Uterus (tissue), 3 donors: ENCODE measurements at regions not wholly inside any gene's neighbourhood (a gene's known extent, or its start where the extent isn't known, plus 50 kb on each side); places are given as distances from the start of the nearest gene placed in this dataset.

ENCODE experiments used
- DNase-seq, 2 donors: peaks; one replicate each; pipeline ENCODE4 v3.0.0-alpha.2; 2019 to 2020
- H3K27ac ChIP-seq, 2 donors: fragments of 200-600 bp; sonication (generic); 1 replicate in 1 of 2; 2 replicates in 1 of 2; pipeline ENCODE4 v1.5.1; 2016 to 2018
- H3K27me3 ChIP-seq, 2 donors: fragments of 200-600 bp; sonication (generic); one replicate each; pipeline ENCODE4 v1.5.1; 2018 to 2019; ENCODE audit warnings: control low read depth in 1 of 2
- H3K36me3 ChIP-seq, 2 donors: fragments of 200-600 bp; sonication (generic); one replicate each; pipeline ENCODE4 v1.5.1; 2019; ENCODE audit warnings: control low read depth in 1 of 2
- H3K4me1 ChIP-seq, 2 donors: fragments of 200-600 bp; sonication (generic); one replicate each; pipeline ENCODE4 v1.5.1; 2018 to 2019; ENCODE audit warnings: control low read depth in 1 of 2
- H3K4me3 ChIP-seq, 2 donors: fragments of 200-600 bp; sonication (generic); 1 replicate in 1 of 2; 2 replicates in 1 of 2; pipeline ENCODE4 v1.5.1; 2018 to 2019; ENCODE audit warnings: mild to moderate bottlenecking in 1 of 2
- H3K9me3 ChIP-seq, 2 donors: fragments of 200-600 bp; sonication (generic); one replicate each; pipeline ENCODE4 v1.5.1; 2019; ENCODE audit warnings: control low read depth in 1 of 2
- CTCF ChIP-seq, 4 experiments: fragments of 200-600 bp in 2 of 4; fragments of 450-650 bp in 2 of 4; sonication (generic) in 2 of 4; IDR thresholded peaks; one replicate each; pipeline ENCODE4 v1.5.1; 2016 to 2019; ENCODE audit warnings: antibody characterized with exemption in 4 of 4, mild to moderate bottlenecking in 2 of 4, moderate library complexity in 1 of 4
- POLR2A ChIP-seq, 2 donors: fragments of 450-650 bp; IDR thresholded peaks; one replicate each; pipeline ENCODE4 v1.6.1; 2016; ENCODE audit warnings: antibody characterized with exemption in 2 of 2, mild to moderate bottlenecking in 1 of 2, moderate library complexity in 1 of 2
- intact Hi-C: fragments of 100-400 bp; cut with DNase I; formaldehyde crosslinking; loops from one replicate; pipeline ENCODE4 v1.15.1; 2023; ENCODE audit warnings: low total_unique reads
- donor health status: DM: yes; HTN: yes; CAD: no.

GRCh38 chr12:84131076-84131475, 781.5 kb downstream of the SLC6A15 start:
- Histone ChIP-seq H3K9me3 (no peaks in the 10 kb centered on the region), H3K36me3 (no peaks in the 10 kb centered on the region), H3K27me3 (no peaks in the 10 kb centered on the region), H3K27ac (no peak overlapping the region), H3K4me3 (no peak overlapping the region), H3K4me1 (no peaks in the 10 kb centered on the region)
- no peak for DNase-seq
- no peak for TF ChIP-seq CTCF (IDR thresholded peaks at IDR 0.05)
- TF ChIP-seq POLR2A (IDR thresholded peaks at IDR 0.05) = no peak
- intact Hi-C loops = no loop called here

- Histone ChIP-seq H3K36me3 (no peaks in the 10 kb centered on the region), H3K4me3 (no peak overlapping the region), H3K27ac (no peak overlapping the region), H3K27me3 (no peaks in the 10 kb centered on the region), H3K4me1 (no peaks in the 10 kb centered on the region), H3K9me3 (no peaks in the 10 kb centered on the region)
- intact Hi-C loops = no loop called here
- TF ChIP-seq POLR2A (IDR thresholded peaks at IDR 0.05) = no peak
- no peak for TF ChIP-seq CTCF (IDR thresholded peaks at IDR 0.05)
- DNase-seq = no peak
Measured at GRCh38 chr12:84128117-84128991, 784.2 kb downstream of the SLC6A15 start.

- no peaks in the 10 kb centered on the region for H3K36me3 ChIP-seq
- intact Hi-C loops = no loop called here
- no peaks in the 10 kb centered on the region for H3K4me1 ChIP-seq
- H3K4me3 ChIP-seq = no peak overlapping the region
- no peak overlapping the region for H3K27ac ChIP-seq
- H3K9me3 ChIP-seq = peaks cover 0 to 4% of the 10 kb centered on the region in 2 donors
- H3K27me3 ChIP-seq = no peaks in the 10 kb centered on the region
- DNase-seq = no peak
- no peak for TF ChIP-seq CTCF (IDR thresholded peaks at IDR 0.05)
- TF ChIP-seq POLR2A (IDR thresholded peaks at IDR 0.05) = no peak
Measured at GRCh38 chr12:84124211-84124610, 788.4 kb downstream of the SLC6A15 start.

DNA sequence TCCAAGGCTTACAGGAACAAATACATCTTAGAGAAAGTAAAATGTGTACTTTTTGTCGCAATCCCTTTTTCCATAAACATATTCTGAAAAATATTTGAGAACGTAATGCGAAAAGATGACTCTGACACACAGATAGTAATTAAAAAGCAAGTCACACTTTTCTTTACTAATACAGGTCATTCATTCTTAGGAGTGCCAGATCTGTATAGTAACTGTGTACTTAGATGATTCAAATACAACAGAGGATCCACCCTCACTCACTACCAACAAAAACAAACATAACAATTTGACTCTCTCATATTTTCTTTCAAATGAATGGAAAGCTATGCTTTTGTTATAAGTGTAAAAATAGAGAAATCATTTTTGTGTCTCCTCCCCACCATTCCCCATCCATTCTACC, 795.4 kb downstream of the SLC6A15 start:
- DNase-seq = no peak
- no peak overlapping the region for H3K27ac ChIP-seq

More for the DNA sequence above, 795.4 kb downstream of the SLC6A15 start:
- intact Hi-C loops = no loop called here
- H3K9me3 ChIP-seq = peaks cover 0 to 4% of the 10 kb centered on the region in 2 donors
- no peak overlapping the region for H3K4me3 ChIP-seq
- no peaks in the 10 kb centered on the region for H3K36me3 ChIP-seq
- TF ChIP-seq CTCF (IDR thresholded peaks at IDR 0.05) (no peak), POLR2A (IDR thresholded peaks at IDR 0.05) (no peak)
- H3K27me3 ChIP-seq = no peaks in the 10 kb centered on the region
- H3K4me1 ChIP-seq = no peaks in the 10 kb centered on the region
